SK-N-SH (cell line): ENCODE measurements at regions not wholly inside any gene's neighbourhood (a gene's known extent, or its start where the extent isn't known, plus 50 kb on each side); places are given as distances from the start of the nearest gene placed in this dataset.

Source experiments
- CTCF ChIA-PET: fragments of 300-600, 350-600 bp; formaldehyde crosslinking; extraction: SDS; loops from one replicate; lab custom pipeline; 2021; lab: Yijun Ruan, JAX
- POLR2A ChIA-PET: fragments of 350-600 bp; sonication (Branson Sonifier 250); formaldehyde crosslinking; extraction: SDS; loops from one replicate; lab custom pipeline; 2020; ENCODE audit warnings: antibody characterized with exemption, inconsistent platforms; lab: Yijun Ruan, JAX
- DNase-seq: peaks from one replicate; pipeline ENCODE4 v3.0.0; 2012
- H2AFZ ChIP-seq: fragments of 200-600 bp; sonication (generic); 2 replicates; pipeline ENCODE4 v1.8.1; 2016; ENCODE audit warnings: antibody characterized with exemption, mild to moderate bottlenecking, low read depth
- H3F3A ChIP-seq: fragments of 200-600 bp; sonication (generic); replicated peaks from 2 replicates; pipeline ENCODE3; 2016; ENCODE audit warnings: antibody characterized with exemption, mild to moderate bottlenecking; ENCODE audit not compliant: insufficient read depth
- H3K27ac ChIP-seq, 2 experiments: fragments of 200-500 bp in 1 of 2; fragments of 200-600 bp in 1 of 2; sonication (Bioruptor generic) in 1 of 2; sonication (generic), shearing (Covaris generic) in 1 of 2; 2 replicates each; pipeline versions ENCODE4 v1.5.1 to v1.6.1; 2014 to 2016; ENCODE audit warnings: low read depth in 2 of 2, inconsistent platforms in 1 of 2, low read length in 1 of 2, mild to moderate bottlenecking in 1 of 2, mixed read lengths in 1 of 2
- H3K27me3 ChIP-seq: fragments of 200-600 bp; sonication (generic), shearing (Covaris generic); 2 replicates; pipeline ENCODE4 v1.6.1; 2016; ENCODE audit warnings: mixed run types; ENCODE audit not compliant: insufficient read depth
- H3K36me3 ChIP-seq, 2 experiments: fragments of 200-500 bp in 1 of 2; fragments of 200-600 bp in 1 of 2; sonication (Bioruptor generic) in 1 of 2; sonication (generic) in 1 of 2; replicated peaks in 1 of 2; 2 replicates each; pipeline versions ENCODE3 to v1.5.1; 2014 to 2016; ENCODE audit warnings: low read length in 1 of 2, mild to moderate bottlenecking in 1 of 2; ENCODE audit not compliant: insufficient read depth in 2 of 2, control insufficient read depth in 1 of 2
- H3K4me1 ChIP-seq, 2 experiments: fragments of 200-500 bp in 1 of 2; fragments of 200-600 bp in 1 of 2; sonication (Bioruptor generic) in 1 of 2; sonication (generic), shearing (Covaris generic) in 1 of 2; 2 replicates each; pipeline versions ENCODE4 v1.5.1 to v1.6.1; 2014 to 2016; ENCODE audit warnings: low read depth in 1 of 2, low read length in 1 of 2, mixed run types in 1 of 2; ENCODE audit not compliant: insufficient read depth in 2 of 2, control insufficient read depth in 1 of 2
- H3K4me2 ChIP-seq: fragments of 200-600 bp; sonication (generic), shearing (Covaris generic); 2 replicates; pipeline ENCODE4 v1.6.1; 2017; ENCODE audit warnings: mixed run types
- H3K4me3 ChIP-seq, 2 experiments: fragments of 200-500 bp in 1 of 2; fragments of 200-600 bp in 1 of 2; sonication (Bioruptor generic) in 1 of 2; sonication (generic), shearing (Covaris generic) in 1 of 2; 2 replicates each; pipeline versions ENCODE4 v1.5.1 to v1.8.1; 2014 to 2016; ENCODE audit warnings: low read depth in 2 of 2, inconsistent platforms in 1 of 2, low read length in 1 of 2, mild to moderate bottlenecking in 1 of 2, mixed read lengths in 1 of 2, moderate library complexity in 1 of 2
- H3K79me2 ChIP-seq: fragments of 200-600 bp; sonication (generic); 2 replicates; pipeline ENCODE4 v1.8.1; 2017; ENCODE audit warnings: mild to moderate bottlenecking; ENCODE audit not compliant: insufficient read depth
- H3K9ac ChIP-seq: fragments of 200-600 bp; sonication (generic); 2 replicates; pipeline ENCODE4 v1.6.1; 2017; ENCODE audit warnings: mixed run types
- H3K9me2 ChIP-seq: fragments of 200-600 bp; sonication (generic); 2 replicates; pipeline ENCODE4 v1.6.1; 2017; ENCODE audit warnings: mixed run types
- H3K9me3 ChIP-seq: fragments of 200-600 bp; sonication (generic); 2 replicates; pipeline ENCODE4 v1.6.1; 2017; ENCODE audit warnings: mixed run types, mild to moderate bottlenecking, moderate library complexity
- H4K20me1 ChIP-seq: fragments of 200-600 bp; sonication (generic); 2 replicates; pipeline ENCODE4 v1.6.1; 2017; ENCODE audit warnings: mild to moderate bottlenecking, mixed run types; ENCODE audit not compliant: insufficient read depth
- EZH2phosphoT487 ChIP-seq: fragments of 200-600 bp; sonication (generic); IDR thresholded peaks from 2 replicates; pipeline ENCODE4 v1.6.1; 2017; ENCODE audit warnings: low read depth, mixed run types, mild to moderate bottlenecking, antibody characterized with exemption, moderate library complexity, borderline replicate concordance
- GABPA ChIP-seq: IDR thresholded peaks from 2 replicates; pipeline ENCODE4 v1.4.0; 2012; ENCODE audit warnings: low read depth, mild to moderate bottlenecking
- JUND ChIP-seq: IDR thresholded peaks from 2 replicates; pipeline ENCODE4 v1.4.0; 2012
- MEF2A ChIP-seq: IDR thresholded peaks from 2 replicates; pipeline ENCODE4 v1.4.0; 2012; ENCODE audit warnings: low read depth, borderline replicate concordance
- NRF1 ChIP-seq: IDR thresholded peaks from 2 replicates; pipeline ENCODE4 v1.6.1; 2012; ENCODE audit warnings: low read depth, mild to moderate bottlenecking, low read length
- RCOR1 ChIP-seq: fragments of 150-350 bp; IDR thresholded peaks from 2 replicates; pipeline ENCODE4 v1.6.1; 2017; ENCODE audit warnings: antibody characterized with exemption, low read length
- RXRA ChIP-seq: IDR thresholded peaks from 2 replicates; pipeline ENCODE4 v1.4.0; 2012; ENCODE audit warnings: low read depth, mild to moderate bottlenecking, borderline replicate concordance
- SIN3A ChIP-seq: IDR thresholded peaks from 2 replicates; pipeline ENCODE4 v1.6.1; 2012; ENCODE audit warnings: low read depth, mild to moderate bottlenecking, low read length, moderate library complexity, borderline replicate concordance
- YY1 ChIP-seq: IDR thresholded peaks from 2 replicates; pipeline ENCODE4 v1.4.0; 2012; ENCODE audit warnings: low read depth, mild to moderate bottlenecking
- WGBS: methylation state at CpG from one replicate; pipeline ENCODE4 v1.1.6; 2017; ENCODE audit warnings: low lambda C conversion rate; 5-methylcytosine and 5-hydroxymethylcytosine counted together
- TF ChIP-seq, protein P1 (sequence below): IDR thresholded peaks from 2 replicates; pipeline ENCODE4 v1.4.0; 2012; ENCODE audit warnings: low read depth, borderline replicate concordance
- TF ChIP-seq, protein P2 (sequence below): fragments of 150-350 bp; IDR thresholded peaks from 2 replicates; pipeline ENCODE4 v1.6.1; 2017; ENCODE audit warnings: antibody characterized with exemption, low read length, low read depth, borderline replicate concordance

DNA sequence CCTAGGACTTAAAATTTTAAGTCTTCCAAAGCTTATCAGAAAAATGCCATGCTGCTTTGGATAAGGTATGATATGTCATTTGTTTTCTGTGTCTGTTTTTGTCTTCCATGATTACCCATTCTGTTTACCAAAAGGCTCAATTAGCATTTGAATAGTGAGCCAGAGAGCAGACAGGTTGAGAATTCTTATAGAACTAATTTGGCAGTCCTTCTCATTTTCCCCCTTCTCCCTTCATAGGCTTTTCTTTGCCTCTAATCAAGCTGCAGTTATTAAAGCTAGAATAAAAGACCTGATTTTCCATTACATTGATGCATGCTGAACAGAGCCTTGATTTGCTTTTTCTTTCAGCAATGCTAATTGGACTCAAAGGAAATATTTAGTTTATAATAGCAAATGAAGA lies 993.0 kb downstream of the MAT2B start:
- no peaks in the 10 kb centered on the region; a peak in 2 of 4 replicates for H3K4me1 ChIP-seq
- TF ChIP-seq MEF2A (no peak), YY1 (no peak), EZH2phosphoT487 (no peak), RCOR1 (no peak), NRF1 (no peak)
- TF ChIP-seq, protein P1, sequence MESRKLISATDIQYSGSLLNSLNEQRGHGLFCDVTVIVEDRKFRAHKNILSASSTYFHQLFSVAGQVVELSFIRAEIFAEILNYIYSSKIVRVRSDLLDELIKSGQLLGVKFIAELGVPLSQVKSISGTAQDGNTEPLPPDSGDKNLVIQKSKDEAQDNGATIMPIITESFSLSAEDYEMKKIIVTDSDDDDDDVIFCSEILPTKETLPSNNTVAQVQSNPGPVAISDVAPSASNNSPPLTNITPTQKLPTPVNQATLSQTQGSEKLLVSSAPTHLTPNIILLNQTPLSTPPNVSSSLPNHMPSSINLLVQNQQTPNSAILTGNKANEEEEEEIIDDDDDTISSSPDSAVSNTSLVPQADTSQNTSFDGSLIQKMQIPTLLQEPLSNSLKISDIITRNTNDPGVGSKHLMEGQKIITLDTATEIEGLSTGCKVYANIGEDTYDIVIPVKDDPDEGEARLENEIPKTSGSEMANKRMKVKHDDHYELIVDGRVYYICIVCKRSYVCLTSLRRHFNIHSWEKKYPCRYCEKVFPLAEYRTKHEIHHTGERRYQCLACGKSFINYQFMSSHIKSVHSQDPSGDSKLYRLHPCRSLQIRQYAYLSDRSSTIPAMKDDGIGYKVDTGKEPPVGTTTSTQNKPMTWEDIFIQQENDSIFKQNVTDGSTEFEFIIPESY = no peak
- TF ChIP-seq, all 33 proteins: peak for 0
- ChIA-PET POLR2A (no interaction called here), CTCF (interaction anchor here (1.2 to 1.6 kb wide), 2 partner anchors 22 to 486 kb away, joined by 3 to 4 read pairs; no protein-coding TSS in a partner anchor)
- Histone ChIP-seq H3F3A (no peaks in the 10 kb centered on the region), H3K9ac (no peak overlapping the region), H3K4me3 (no peak overlapping the region), H3K9me3 (no peaks in the 10 kb centered on the region), H3K27ac (no peak overlapping the region), H3K4me2 (no peak overlapping the region), H3K27me3 (no peaks in the 10 kb centered on the region), H3K36me3 (no peaks in the 10 kb centered on the region), H3K79me2 (no peaks in the 10 kb centered on the region), H3K9me2 (no peaks in the 10 kb centered on the region), H4K20me1 (no peaks in the 10 kb centered on the region), H2AFZ (no peak overlapping the region)
- no peak for DNase-seq

DNA sequence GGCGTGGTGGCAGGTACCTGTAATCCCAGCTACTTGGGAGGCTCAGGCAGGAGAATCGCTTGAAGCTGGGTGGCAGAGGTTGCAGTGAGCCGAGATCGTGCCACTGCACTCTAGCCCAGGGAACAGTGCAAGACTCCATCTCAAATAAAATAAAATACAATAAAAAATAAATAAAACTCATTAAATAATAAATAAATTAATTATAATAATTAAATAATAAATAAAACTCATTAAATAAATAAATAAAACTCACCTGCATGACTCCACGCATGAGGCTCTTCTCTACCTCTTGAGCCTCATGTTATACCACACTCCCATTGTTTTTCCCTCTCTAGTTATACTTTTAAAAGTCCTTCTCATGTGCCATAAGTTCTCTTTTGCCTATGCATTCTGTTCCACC lies 995.4 kb downstream of the MAT2B start:
- H2AFZ ChIP-seq = no peak overlapping the region
- H3K4me2 ChIP-seq = no peak overlapping the region
- no peaks in the 10 kb centered on the region for H4K20me1 ChIP-seq
- H3K9ac ChIP-seq = no peak overlapping the region
- 77% methylated on average over 5 of the region's 5 CpGs for WGBS
- peaks cover 0 to 4% of the 10 kb centered on the region in 2 experiments; a peak in 2 of 4 replicates for H3K4me1 ChIP-seq
- ChIA-PET POLR2A (no interaction called here), CTCF (interaction anchor here (1.6 kb wide), 1 partner anchor 936 kb away, joined by 4 read pairs; no protein-coding TSS in a partner anchor)
- no peaks in the 10 kb centered on the region for H3K9me2 ChIP-seq
- H3K4me3 ChIP-seq = no peak overlapping the region
- H3K79me2 ChIP-seq = no peaks in the 10 kb centered on the region
- H3K27me3 ChIP-seq = no peaks in the 10 kb centered on the region
- H3F3A ChIP-seq = no peaks in the 10 kb centered on the region
- TF ChIP-seq, protein P2, sequence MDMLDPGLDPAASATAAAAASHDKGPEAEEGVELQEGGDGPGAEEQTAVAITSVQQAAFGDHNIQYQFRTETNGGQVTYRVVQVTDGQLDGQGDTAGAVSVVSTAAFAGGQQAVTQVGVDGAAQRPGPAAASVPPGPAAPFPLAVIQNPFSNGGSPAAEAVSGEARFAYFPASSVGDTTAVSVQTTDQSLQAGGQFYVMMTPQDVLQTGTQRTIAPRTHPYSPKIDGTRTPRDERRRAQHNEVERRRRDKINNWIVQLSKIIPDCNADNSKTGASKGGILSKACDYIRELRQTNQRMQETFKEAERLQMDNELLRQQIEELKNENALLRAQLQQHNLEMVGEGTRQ = no peak
- no peak for TF ChIP-seq SIN3A
- no peak for TF ChIP-seq JUND
- TF ChIP-seq RXRA = no peak
- TF ChIP-seq GABPA = no peak
- H3K36me3 ChIP-seq = no peaks in the 10 kb centered on the region
- H3K27ac ChIP-seq = no peak overlapping the region
- DNase-seq = no peak
- no peaks in the 10 kb centered on the region for H3K9me3 ChIP-seq
